GM12891 (cell line): ENCODE measurements at regions not wholly inside any gene's neighbourhood (a gene's known extent, or its start where the extent isn't known, plus 50 kb on each side); places are given as distances from the start of the nearest gene placed in this dataset.

ENCODE experiments used
- POLR2A ChIP-seq: IDR thresholded peaks from 2 replicates; pipeline ENCODE4 v1.6.1; 2011; ENCODE audit warnings: low read depth, low read length, control low read depth
- POLR2AphosphoS5 ChIP-seq: IDR thresholded peaks from 2 replicates; pipeline ENCODE4 v1.6.1; 2011; ENCODE audit warnings: low read depth, low read length, control low read depth

DNA sequence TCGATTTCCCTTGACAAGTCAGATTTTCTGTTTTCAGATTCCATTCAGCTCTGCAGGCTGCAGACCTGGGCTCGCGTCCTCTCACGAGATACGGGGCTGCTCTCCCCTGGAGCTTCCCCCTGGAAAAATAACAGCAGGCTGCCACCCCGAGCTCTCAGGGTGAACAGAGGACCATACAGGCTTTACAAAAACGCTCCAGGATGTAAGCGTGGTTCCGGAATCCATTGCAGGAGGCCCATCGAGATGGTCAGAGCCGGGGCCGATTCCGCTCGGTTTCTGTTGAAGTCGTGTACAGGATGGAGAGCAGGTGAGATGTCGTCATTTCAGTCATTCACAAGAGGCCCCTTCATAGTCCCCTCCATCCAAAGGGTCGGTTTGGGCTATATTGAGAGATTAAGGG lies 297.7 kb upstream of the IRX4 start:
- TF ChIP-seq POLR2AphosphoS5 (no peak), POLR2A (no peak)
